HG03342 (cell line): ENCODE measurements at regions not wholly inside any gene's neighbourhood (a gene's known extent, or its start where the extent isn't known, plus 50 kb on each side); places are given as distances from the start of the nearest gene placed in this dataset.

ENCODE experiments used
- ATAC-seq: cut with Tn5 transposase; IDR thresholded peaks from one replicate; pipeline ENCODE4 v1.9.1; 2021; ENCODE audit warnings: mild to moderate bottlenecking, moderate library complexity; ENCODE audit not compliant: unreplicated experiment

- no peak for ATAC-seq
Observed at GRCh38 chr5:163770625-163771024, 265.2 kb downstream of the MAT2B start.

- ATAC-seq = no peak
Observed at GRCh38 chr5:163772241-163772640, 266.8 kb downstream of the MAT2B start.

DNA sequence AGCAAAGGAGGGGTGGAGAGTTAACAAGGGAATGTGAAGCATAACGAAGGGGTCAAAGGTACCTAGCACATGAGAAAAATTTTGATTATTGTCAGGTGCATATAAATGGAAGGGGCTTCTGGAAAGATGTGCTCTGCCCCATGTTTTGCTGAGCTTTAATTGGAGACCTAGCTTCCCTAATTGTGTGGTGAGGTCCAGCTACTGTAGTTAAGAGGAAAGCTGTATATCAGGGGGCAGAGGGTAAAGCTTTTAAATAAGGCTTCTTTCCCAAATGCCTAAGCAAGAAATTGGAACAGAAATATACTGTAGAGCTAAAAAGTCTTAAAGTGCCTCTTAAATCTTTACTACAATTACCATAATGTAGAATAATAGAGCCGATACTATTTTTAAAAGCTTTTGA is 267.2 kb downstream of the MAT2B start:
- ATAC-seq = no peak

DNA sequence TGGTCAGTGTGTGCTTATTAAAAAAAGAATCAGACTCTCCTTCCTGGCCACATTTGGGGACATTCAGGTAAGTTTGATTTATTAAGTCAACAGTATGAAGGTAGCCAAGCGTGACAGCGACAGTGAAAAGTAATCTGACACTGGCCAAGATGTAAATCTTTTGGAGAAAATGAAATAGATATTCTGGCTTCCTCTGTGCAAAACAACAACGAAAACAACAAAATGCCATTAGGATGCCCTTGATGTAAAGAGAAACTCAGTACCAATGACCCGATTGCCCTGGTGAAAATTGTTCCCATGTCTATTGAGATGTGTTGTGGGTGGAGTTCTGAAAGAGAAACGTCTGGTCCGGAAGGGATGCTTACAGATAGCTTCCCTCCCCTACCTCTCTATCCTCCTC is 267.8 kb downstream of the MAT2B start:
- ATAC-seq = no peak

GRCh38 chr5:163789870-163790269 is 284.5 kb downstream of the MAT2B start:
- no peak for ATAC-seq

GRCh38 chr5:163790497-163790896 is 285.1 kb downstream of the MAT2B start:
- ATAC-seq = no peak

GRCh38 chr5:163794993-163795392 is 289.6 kb downstream of the MAT2B start:
- no peak for ATAC-seq

DNA sequence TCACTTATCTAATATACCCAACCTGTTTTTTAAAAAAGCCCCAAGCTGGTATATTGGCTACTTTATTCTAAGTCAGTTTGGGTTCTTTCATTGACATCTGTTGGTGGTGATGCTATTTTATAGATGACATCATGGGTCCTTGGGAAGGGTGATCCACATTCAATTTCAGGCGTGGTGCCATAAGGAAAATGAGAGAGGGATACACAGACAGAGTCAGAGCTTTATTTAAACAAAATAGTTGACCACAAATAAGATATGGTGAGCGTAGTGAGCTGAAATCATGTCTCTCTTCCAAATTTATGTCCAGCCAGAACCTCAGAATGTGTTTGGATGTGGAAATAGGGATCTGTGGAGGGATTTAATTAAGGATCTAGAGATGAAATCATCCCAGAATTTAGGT is 302.4 kb downstream of the MAT2B start:
- no peak for ATAC-seq

DNA sequence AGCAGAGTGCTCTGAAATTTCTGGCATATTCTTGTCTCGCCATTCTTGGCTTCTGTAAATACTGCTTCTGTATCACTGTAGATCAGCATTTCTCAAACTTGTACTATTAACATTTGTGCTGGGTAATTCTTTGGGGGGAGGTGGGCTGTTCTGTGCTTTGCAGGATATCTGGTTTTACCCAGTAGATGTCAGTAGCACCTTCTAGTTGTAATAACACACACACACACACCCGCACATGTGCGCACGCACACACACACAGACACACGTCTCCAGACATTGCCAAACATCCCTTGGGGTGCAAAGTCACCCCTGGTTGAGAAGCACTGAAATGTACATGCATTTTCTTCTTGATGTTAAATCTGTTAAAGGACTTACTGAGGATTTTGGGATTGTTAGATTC is 304.1 kb downstream of the MAT2B start:
- ATAC-seq = no peak

GRCh38 chr5:163813900-163814299 is 308.5 kb downstream of the MAT2B start:
- ATAC-seq = no peak

DNA sequence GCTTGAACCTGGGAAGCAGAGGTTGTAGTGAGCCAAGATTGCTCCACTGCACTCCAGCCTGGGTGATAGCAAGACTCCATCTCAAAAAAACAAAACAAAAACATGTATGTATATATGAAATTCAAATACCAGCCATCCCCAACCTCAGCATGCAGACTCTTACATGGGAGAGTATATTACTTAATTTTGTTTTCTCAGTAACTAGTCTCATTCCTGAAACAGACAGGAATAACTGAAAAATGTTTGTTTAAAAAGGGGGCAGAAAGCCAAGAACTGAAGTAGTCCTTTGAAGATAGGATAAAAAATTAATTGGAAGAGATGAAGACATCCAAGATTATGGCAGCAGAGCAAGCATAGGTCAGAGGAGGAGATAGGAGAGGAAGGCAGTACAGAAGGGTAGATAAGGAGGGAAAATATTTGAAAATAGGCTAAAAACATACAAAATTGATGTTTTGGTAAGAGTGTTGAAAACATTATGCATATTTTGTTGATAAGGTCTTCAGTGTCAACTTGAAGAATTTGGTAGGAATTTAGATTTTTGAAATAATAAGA is 309.9 kb downstream of the MAT2B start:
- no peak for ATAC-seq

DNA sequence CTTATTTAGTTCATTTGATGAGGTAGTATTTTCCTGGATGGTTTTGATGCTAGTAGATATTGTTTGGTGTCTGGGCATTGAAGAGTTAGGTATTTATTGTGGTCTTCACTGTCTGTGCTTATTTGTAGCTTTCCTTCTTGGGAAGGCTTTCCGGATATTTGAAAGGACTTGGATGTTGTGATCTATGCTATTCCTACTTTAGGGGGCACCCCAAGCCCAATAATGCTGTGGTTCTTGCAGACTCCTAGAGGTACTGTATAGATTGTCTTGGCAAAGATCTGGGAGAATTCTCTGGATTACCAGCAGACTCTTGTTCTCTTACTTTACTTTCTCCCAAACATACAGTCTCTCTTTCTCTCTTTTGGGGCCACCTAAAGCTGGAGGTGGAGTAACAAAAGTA is 315.7 kb downstream of the MAT2B start:
- ATAC-seq = no peak

DNA sequence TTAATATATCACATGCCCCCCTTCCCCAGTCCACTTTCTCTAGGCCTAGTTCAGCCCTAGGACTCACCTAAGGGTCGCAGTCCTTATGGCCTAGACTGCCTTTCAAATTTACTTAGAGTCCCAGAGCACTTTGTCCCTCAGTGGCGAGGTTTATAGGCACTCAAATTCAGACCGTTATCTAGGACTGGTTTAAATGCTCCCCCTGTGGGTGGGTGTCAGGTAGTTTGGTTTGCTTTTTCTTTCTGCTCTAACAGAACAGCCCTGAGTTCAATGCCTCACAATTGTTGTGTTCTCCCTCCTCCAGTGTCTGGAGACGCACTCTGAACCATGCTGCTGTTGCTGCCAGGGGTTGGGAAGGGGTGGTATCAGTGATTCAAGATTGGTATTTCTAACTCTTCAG is 317.1 kb downstream of the MAT2B start:
- no peak for ATAC-seq

DNA sequence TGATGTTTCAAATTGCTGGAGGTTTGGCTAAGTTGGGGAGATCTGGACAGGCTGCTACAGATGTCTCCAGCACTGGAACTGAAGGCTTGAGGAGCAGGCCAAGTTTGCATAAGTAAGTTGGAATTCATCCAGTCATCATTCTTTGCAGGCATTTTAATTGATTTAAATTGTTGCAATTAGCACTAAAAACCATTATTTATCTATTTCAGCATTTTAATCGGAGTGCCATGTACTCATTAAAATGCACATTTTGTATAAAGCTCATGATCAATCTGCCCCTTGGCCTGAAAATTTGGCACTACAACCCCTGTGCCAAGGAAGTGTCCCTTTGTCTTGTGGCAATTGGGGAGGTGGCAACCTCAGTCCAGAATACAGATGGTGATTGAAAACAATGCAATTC is 320.2 kb downstream of the MAT2B start:
- no peak for ATAC-seq

GRCh38 chr5:163826201-163826600 is 320.8 kb downstream of the MAT2B start:
- no peak for ATAC-seq

GRCh38 chr5:163832155-163832554 is 326.7 kb downstream of the MAT2B start:
- no peak for ATAC-seq

GRCh38 chr5:163838738-163839137 is 333.3 kb downstream of the MAT2B start:
- no peak for ATAC-seq

- ATAC-seq = no peak
Observed at GRCh38 chr5:163846512-163846911, 341.1 kb downstream of the MAT2B start.

DNA sequence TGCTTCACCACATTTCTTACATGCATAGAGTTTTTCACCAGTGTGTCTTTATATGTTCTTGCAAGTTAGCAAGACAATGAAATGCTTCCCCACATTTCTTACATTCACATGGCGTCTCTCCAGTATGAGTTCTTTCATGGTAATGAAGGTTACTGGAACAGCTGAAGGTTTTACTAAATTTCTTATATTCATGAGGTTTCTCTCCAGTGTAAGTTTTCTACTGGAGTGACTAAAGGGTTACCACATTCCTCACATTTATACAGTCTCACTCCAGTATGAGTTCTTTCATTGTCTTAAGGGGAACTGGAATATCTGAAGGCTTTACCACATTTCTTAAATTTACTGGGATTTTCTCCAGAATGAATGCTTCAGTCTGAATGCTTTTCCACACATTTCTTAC is 350.3 kb downstream of the MAT2B start:
- no peak for ATAC-seq

DNA sequence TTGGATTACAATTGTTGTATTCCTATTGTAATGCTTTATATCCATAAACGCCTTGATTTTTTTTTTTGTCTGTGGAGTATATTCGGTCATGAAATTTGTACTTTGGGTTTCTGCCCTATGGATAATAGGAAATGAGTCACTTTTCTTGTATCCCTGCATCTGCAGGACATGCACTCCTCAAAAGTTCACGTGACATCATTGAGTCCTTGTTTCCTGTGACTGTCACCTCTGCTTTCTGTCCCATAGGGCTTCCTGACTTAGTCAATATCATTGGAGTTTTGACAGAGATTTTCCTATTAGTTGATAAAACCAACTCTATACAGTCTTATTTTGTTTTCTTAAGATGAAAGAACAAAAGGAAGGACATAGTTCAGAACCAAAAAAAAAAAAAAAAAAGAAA is 356.3 kb downstream of the MAT2B start:
- no peak for ATAC-seq

DNA sequence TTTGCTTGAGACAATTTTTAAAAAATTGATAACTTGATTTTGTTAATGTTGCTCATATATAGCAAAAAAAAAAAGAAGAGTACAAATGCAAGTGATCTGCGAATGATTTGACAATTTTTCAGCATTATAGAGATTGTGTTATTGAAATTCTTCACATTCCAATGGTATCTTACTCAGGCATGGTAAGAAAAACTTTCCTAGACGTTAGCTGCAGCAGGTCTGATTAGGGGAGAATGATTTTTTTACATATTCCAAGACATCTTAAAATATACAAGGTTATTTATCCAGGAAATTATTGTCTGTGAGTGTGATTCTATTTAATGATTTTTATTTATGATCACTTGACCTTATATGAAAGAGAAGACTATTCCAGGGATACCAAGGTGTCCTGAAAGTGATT is 361.9 kb downstream of the MAT2B start:
- no peak for ATAC-seq

DNA sequence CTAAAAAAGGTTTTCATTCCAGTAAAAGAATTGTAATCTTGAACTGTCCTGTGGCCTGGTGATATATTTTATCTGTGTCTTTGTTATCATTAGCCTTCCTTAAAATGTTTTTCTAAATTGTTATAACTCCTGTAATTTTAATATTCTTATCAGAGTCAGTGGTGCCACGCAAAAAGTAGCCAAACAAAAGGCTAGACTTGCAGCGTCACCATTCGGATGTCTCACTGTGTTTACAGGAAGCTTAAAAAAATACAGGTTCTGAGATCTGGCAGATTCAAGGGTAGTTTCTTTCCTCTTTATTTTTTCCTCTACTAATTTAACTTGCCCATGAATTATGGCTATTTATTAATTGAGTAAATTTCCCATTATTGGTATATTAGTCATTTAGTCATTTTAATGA is 362.3 kb downstream of the MAT2B start:
- ATAC-seq = no peak

- ATAC-seq = no peak
Observed at GRCh38 chr5:163869581-163869980, 364.2 kb downstream of the MAT2B start.

GRCh38 chr5:163870441-163870840 is 365.0 kb downstream of the MAT2B start:
- no peak for ATAC-seq
